Type B pancreatic cell (in vitro differentiated cells): ENCODE measurements at regions not wholly inside any gene's neighbourhood (a gene's known extent, or its start where the extent isn't known, plus 50 kb on each side); places are given as distances from the start of the nearest gene placed in this dataset.

Experiments used
- DNase-seq: peaks from one replicate; pipeline ENCODE4 v3.0.0; 2021; ENCODE audit warnings: mixed read lengths; ENCODE audit not compliant: unreplicated experiment; ENCODE audit errors: extremely low spot score
- H3K27ac Mint-ChIP-seq: 2 replicates; pipeline ENCODE4 v1.8.0; 2021; ENCODE audit warnings: mild to moderate bottlenecking, mixed read lengths
- H3K27me3 Mint-ChIP-seq: 2 replicates; pipeline ENCODE4 v1.8.0; 2021; ENCODE audit warnings: mixed read lengths
- H3K36me3 Mint-ChIP-seq: 2 replicates; pipeline ENCODE4 v1.8.0; 2021; ENCODE audit warnings: mixed read lengths
- H3K4me1 Mint-ChIP-seq: one replicate; pipeline ENCODE4 v1.8.0; 2021; ENCODE audit warnings: mixed read lengths; ENCODE audit not compliant: unreplicated experiment
- H3K4me3 Mint-ChIP-seq: 2 replicates; pipeline ENCODE4 v1.8.0; 2021; ENCODE audit warnings: mild to moderate bottlenecking, mixed read lengths
- H3K9me3 Mint-ChIP-seq: 2 replicates; pipeline ENCODE4 v1.8.0; 2021; ENCODE audit warnings: mixed read lengths
- TF ChIP-seq, protein P1 (sequence below): fragments of 200-600 bp; sonication (generic); conservative IDR thresholded peaks from 2 replicates; pipeline ENCODE4 v1.5.0; 2021; ENCODE audit warnings: antibody characterized with exemption, mild to moderate bottlenecking

DNA sequence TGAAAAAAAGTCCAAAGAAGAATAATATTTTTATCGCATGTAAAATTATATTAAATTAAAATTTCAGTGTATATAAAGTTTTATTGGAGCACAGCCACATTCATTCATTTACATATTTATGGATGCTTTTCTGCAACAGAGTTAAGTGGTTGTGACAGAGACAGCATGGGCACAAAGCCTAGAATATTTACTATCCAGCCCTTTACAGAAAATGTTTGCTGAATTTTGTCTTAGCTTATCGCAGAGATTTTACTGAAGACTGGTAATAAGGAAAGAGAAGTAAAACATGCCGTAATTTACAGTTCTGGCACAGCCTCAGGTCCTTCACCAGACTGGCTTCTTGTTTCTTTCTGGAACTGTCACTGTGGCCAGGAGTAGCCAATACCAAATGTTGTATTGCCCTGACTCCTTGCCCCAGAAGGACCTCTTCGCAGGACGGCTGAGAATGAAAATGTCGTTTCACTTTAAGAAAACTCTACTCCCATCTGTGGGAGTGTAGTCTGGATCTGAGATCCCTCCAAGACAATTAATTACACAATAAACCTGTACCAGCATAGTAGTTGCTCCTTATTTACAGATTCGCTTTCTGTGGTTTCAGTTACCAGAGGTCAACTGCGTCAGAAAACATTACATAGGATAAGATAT, 94.9 kb upstream of the GOT2 start:
- Mint-ChIP-seq H3K27ac (no peak overlapping the region), H3K9me3 (no peaks in the 10 kb centered on the region), H3K4me1 (no peaks in the 10 kb centered on the region), H3K4me3 (no peak overlapping the region), H3K27me3 (peaks cover under 1% of the 10 kb centered on the region), H3K36me3 (no peaks in the 10 kb centered on the region)
- no peak for DNase-seq
- TF ChIP-seq, protein P1, sequence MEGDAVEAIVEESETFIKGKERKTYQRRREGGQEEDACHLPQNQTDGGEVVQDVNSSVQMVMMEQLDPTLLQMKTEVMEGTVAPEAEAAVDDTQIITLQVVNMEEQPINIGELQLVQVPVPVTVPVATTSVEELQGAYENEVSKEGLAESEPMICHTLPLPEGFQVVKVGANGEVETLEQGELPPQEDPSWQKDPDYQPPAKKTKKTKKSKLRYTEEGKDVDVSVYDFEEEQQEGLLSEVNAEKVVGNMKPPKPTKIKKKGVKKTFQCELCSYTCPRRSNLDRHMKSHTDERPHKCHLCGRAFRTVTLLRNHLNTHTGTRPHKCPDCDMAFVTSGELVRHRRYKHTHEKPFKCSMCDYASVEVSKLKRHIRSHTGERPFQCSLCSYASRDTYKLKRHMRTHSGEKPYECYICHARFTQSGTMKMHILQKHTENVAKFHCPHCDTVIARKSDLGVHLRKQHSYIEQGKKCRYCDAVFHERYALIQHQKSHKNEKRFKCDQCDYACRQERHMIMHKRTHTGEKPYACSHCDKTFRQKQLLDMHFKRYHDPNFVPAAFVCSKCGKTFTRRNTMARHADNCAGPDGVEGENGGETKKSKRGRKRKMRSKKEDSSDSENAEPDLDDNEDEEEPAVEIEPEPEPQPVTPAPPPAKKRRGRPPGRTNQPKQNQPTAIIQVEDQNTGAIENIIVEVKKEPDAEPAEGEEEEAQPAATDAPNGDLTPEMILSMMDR: no peak

DNA sequence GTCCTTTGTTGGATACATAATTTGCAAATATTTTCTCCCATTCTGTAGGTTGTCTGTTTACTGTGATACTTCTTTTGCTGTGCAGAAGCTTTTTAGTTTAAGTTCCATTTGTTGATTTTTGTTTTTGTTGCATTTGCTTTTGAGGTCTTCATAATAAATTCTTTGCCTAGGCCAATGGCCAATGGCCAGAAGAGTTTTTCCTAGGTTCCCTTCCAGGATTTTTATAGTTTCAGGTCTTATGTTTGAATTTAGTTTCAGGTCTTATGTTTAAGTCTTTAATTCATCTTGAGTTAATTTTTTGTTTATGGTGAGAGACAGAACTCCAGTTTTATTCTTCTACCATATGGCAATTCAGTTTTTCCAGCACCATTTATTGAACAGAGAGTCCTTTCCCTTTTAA, 90.1 kb upstream of the GOT2 start:
- Mint-ChIP-seq H3K27me3 (peaks cover 9% of the 10 kb centered on the region), H3K36me3 (no peaks in the 10 kb centered on the region), H3K4me3 (no peak overlapping the region), H3K9me3 (no peaks in the 10 kb centered on the region), H3K27ac (no peak overlapping the region), H3K4me1 (no peaks in the 10 kb centered on the region)
- TF ChIP-seq, protein P1: no peak
- no peak for DNase-seq

DNA sequence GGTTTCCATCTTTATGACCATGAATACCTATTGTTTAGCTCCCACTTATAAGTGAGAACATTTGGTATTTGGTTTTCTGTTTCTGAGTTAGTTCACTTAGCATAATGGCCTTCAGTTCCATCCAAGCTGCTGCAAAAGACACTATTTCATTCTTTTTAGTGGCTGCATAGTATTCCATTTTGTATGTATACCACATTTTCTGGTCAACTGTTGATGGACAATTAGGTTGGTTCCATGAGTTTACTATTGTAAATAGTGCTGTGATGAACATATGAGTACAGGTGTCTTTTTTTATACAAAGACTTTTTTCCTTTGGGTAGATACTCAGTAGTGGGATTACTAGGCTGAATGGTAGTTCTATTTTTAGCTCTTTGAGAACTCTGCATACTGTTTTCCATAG, 87.8 kb upstream of the GOT2 start:
- Mint-ChIP-seq H3K4me3 (no peak overlapping the region), H3K27ac (no peak overlapping the region), H3K9me3 (no peaks in the 10 kb centered on the region), H3K4me1 (no peaks in the 10 kb centered on the region), H3K27me3 (peaks cover 9% of the 10 kb centered on the region), H3K36me3 (no peaks in the 10 kb centered on the region)
- TF ChIP-seq, protein P1: no peak
- DNase-seq: no peak

DNA sequence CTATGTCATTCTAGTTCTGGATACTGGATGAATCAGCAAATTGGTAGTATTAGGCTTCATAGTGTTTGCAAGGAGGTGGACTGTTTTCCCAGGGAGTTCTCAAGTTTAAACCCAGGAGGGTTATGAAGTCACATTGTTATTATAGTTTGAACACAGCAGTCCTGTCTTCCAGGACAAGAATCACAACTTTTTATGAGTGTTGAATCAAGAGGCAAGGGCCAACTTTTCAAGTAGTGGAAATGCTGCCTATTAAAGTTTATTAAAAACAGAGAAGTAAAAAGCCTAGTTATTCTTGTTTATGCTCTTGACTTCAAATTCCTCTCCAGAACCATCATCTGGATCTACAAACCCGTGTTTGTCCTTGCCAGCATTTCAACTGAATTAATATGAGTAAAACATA, 86.3 kb upstream of the GOT2 start:
- no peak for DNase-seq
- no peak overlapping the region for H3K4me3 Mint-ChIP-seq
- H3K4me1 Mint-ChIP-seq: peaks cover under 1% of the 10 kb centered on the region
- TF ChIP-seq, protein P1: no peak
- H3K9me3 Mint-ChIP-seq: no peaks in the 10 kb centered on the region
- no peak overlapping the region for H3K27ac Mint-ChIP-seq
- peaks cover 9% of the 10 kb centered on the region for H3K27me3 Mint-ChIP-seq
- no peaks in the 10 kb centered on the region for H3K36me3 Mint-ChIP-seq

DNA sequence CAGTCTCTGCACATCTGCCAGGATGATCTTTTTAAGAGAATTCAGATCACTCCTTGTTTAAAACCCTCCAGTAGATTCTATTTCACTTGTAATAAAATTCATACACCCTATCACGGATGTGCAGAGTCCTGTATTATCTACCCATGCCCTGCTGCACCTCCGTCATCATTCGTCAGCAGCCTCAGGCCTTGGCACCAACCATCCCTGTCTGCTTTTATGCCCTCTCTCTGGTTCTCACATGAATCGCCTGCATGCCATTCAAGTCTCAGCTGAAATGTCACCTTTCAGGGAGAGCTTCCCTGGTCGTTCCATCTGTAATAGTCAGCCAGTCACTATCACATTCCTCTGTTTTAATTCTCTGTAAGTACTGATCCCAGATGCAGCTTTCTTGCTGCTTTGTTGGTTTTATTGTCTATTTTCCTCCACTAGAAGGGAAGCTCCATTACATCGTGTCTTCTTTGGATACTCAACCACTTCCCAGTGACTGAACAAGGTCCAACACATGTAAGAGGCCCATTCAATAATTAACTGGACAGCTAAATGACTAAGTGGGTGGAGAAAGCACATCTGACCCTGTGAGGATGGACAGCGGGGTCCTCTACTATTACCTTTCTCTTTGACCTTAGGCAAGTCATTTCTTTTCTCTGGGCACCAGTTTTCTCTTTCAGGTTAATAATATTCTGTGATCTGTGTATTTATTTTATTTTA, 81.2 kb upstream of the GOT2 start:
- H3K27ac Mint-ChIP-seq: no peak overlapping the region
- peaks cover 6% of the 10 kb centered on the region for H3K27me3 Mint-ChIP-seq
- no peaks in the 10 kb centered on the region for H3K36me3 Mint-ChIP-seq
- TF ChIP-seq, protein P1: no peak
- H3K4me3 Mint-ChIP-seq: no peak overlapping the region
- no peak for DNase-seq
- H3K9me3 Mint-ChIP-seq: no peaks in the 10 kb centered on the region
- peaks cover 15% of the 10 kb centered on the region for H3K4me1 Mint-ChIP-seq
